B cell (primary cell): ENCODE measurements at regions not wholly inside any gene's neighbourhood (a gene's known extent, or its start where the extent isn't known, plus 50 kb on each side); places are given as distances from the start of the nearest gene placed in this dataset.

ENCODE experiments used
- CTCF ChIP-seq: fragments of 200-600 bp; IDR thresholded peaks from one replicate; pipeline ENCODE4 v1.8.0; 2022; ENCODE audit warnings: antibody characterized with exemption, mild to moderate bottlenecking
- EZH2 ChIP-seq: IDR thresholded peaks from 2 replicates; pipeline ENCODE4 v1.6.1; 2012; ENCODE audit warnings: borderline replicate concordance, low read depth, mild to moderate bottlenecking, moderate library complexity, low read length; ENCODE audit not compliant: insufficient read depth, poor library complexity, severe bottlenecking

- TF ChIP-seq EZH2 = no peak
- TF ChIP-seq CTCF = no peak
These were observed 62.2 kb upstream of the ATP5PO start for GRCh38 chr21:33977721-33978369.
